Neural cell (in vitro differentiated cells): ENCODE measurements at regions not wholly inside any gene's neighbourhood (a gene's known extent, or its start where the extent isn't known, plus 50 kb on each side); places are given as distances from the start of the nearest gene placed in this dataset.

Experiments
- CTCF ChIP-seq: fragments of 450-650 bp; IDR thresholded peaks from 2 replicates; pipeline ENCODE4 v1.5.1; 2014; ENCODE audit warnings: antibody characterized with exemption, mild to moderate bottlenecking, moderate library complexity; ENCODE audit not compliant: poor library complexity, severe bottlenecking
- EP300 ChIP-seq: fragments of 450-650 bp; conservative IDR thresholded peaks from 2 replicates; pipeline ENCODE4 v1.6.1; 2014; ENCODE audit warnings: antibody characterized with exemption, mild to moderate bottlenecking, moderate library complexity; ENCODE audit not compliant: poor library complexity, severe bottlenecking
- EZH2 ChIP-seq: fragments of 200-600, 300-800 bp; shearing (Covaris generic), sonication (generic); IDR thresholded peaks from 2 replicates; pipeline ENCODE4 v1.6.1; 2014; ENCODE audit warnings: antibody characterized with exemption, low read length, borderline replicate concordance, mild to moderate bottlenecking; ENCODE audit not compliant: insufficient read depth, poor library complexity, severe bottlenecking
- MXI1 ChIP-seq: fragments of 450-650 bp; conservative IDR thresholded peaks from 2 replicates; pipeline ENCODE4 v1.6.1; 2014; ENCODE audit warnings: antibody characterized with exemption, mild to moderate bottlenecking; ENCODE audit not compliant: poor library complexity, severe bottlenecking
- POLR2AphosphoS5 ChIP-seq: IDR thresholded peaks from 2 replicates; pipeline ENCODE4 v1.6.1; 2012
- RAD21 ChIP-seq: fragments of 450-650 bp; conservative IDR thresholded peaks from 2 replicates; pipeline ENCODE4 v1.6.1; 2014; ENCODE audit warnings: antibody characterized with exemption, mild to moderate bottlenecking, moderate library complexity
- SMC3 ChIP-seq: fragments of 450-650 bp; conservative IDR thresholded peaks from 2 replicates; pipeline ENCODE4 v1.6.1; 2014; ENCODE audit warnings: antibody characterized with exemption, mild to moderate bottlenecking, moderate library complexity; ENCODE audit not compliant: poor library complexity

GRCh38 chr6:169918954-169919549 is 167.6 kb downstream of the ERMARD start:
- TF ChIP-seq CTCF, result no peak
- no peak for TF ChIP-seq SMC3
- no peak for TF ChIP-seq EP300
- TF ChIP-seq POLR2AphosphoS5, result no peak
- no peak for TF ChIP-seq EZH2
- TF ChIP-seq MXI1, result no peak
- TF ChIP-seq RAD21, result no peak
